ENCODE measurements at regions not wholly inside any gene's neighbourhood (a gene's known extent, or its start where the extent isn't known, plus 50 kb on each side); places are given as distances from the start of the nearest gene placed in this dataset.

- TF ChIP-seq POLR2A (IDR thresholded peaks at IDR 0.05) = no peak
- no peak for TF ChIP-seq CTCF (IDR thresholded peaks at IDR 0.05)
Measured at GRCh38 chr12:23209793-23210192, 584.8 kb downstream of the ETNK1 start.
